ENCODE measurements at regions not wholly inside any gene's neighbourhood (a gene's known extent, or its start where the extent isn't known, plus 50 kb on each side); places are given as distances from the start of the nearest gene placed in this dataset.

- DNase-seq (ENCODE audit: low spot score) = no peak
- FAIRE-seq = no peak
Measured at GRCh38 chr7:42395607-42396006, 158.6 kb upstream of the GLI3 start.

DNA sequence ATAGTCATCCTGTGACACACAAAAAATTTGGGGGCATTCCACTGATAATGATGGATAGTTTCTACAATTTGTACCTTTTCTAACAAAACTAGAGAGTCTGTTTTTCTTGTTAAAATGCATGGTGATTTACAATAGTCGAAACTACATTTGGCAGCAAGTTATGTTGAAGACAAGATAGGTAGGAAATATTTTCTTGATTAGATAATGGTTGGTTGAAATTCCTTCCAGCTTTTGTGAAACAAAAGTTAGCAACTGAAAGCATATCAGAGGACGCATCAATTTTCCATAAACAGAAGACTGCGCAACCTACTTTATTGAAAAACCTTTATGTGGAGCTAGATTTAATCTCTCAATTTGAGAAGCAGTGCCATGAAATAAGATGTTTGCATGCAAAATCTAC lies 155.8 kb upstream of the GLI3 start:
- DNase-seq (ENCODE audit: low spot score) (no peak), FAIRE-seq (no peak)

DNA sequence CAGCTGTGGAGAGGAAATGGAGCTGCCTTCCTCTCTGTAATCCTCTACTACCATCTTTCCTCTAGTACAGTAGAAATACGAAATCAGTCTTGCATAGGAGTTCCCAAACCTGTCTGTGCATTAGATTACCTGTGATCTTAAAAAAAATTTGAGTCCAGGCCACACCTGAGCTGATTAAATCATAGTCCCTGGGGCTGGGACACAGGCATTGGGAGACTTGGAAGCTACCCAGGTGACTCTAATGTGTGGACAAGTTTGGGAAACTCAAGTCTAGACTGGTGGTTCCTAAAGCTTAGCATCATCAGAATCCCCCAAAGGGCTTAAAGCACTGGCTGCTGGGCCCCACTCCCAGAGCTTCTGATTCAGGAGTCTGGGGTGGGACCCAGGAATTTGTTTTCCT lies 152.7 kb upstream of the GLI3 start:
- DNase-seq (ENCODE audit: low spot score) (no peak), FAIRE-seq (no peak)

- DNase-seq (ENCODE audit: low spot score) (no peak), FAIRE-seq (no peak)
Measured at GRCh38 chr7:42385912-42386311, 148.9 kb upstream of the GLI3 start.

DNA sequence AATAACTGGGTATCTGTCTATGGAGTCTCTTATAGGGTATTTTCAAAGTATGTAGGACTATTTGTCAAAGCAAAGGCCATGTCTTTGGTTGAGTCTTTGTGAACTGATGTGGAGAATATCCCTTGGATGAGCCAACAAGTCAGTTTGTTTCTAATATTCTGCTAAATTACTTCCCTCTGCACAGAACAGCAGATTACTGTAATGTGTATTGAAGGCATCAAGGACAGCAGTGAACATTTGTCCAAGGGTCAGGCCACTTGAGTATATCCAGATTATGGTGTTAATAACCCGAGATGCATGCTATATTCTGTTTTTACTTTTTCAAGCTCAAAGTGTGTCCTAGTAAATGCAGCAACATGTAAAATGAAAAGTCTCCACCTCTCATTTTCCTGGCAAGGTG lies 144.2 kb upstream of the GLI3 start:
- no peak for DNase-seq (ENCODE audit: low spot score)
- FAIRE-seq = no peak

DNA sequence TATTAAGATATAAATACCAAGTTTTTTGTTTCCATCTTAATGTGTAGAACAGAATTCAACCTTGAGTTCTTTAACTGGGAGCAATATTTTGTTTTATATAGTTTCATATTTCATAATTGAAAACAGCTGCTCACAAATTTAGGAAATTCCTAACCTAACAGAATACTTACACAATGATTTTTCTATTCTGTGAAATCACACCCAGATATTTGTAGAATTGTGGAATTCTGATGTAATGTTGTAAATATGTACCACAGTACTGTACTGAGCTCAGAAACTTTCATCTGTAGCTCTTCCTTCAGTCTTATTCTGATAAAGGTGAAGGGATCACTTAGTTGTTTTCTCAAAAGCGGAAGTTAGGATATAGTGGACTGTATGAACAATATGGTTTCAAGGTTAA lies 143.4 kb upstream of the GLI3 start:
- FAIRE-seq (no peak), DNase-seq (ENCODE audit: low spot score) (no peak)

- no peak for FAIRE-seq
- DNase-seq (ENCODE audit: low spot score) = no peak
Measured at GRCh38 chr7:42378149-42378548, 141.1 kb upstream of the GLI3 start.

DNA sequence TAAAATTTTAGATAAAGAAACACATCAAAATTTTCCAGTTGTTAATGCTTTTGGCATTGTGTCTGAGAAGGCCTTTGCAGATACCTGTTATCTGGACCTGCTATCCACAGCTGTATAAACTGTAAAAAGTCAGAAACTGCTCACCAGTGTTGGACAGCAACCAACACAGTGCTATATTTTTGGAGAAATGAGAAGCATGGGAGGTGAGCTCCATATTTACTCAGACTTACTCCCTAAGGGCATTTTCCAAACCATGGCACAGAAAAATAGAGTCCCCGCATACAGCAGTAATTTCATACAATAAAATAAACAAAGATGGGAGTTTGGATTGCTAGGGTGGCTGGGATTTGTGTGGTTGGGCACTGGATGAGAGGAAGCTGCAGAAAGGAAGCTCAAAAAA lies 136.3 kb upstream of the GLI3 start:
- FAIRE-seq = no peak
- DNase-seq (ENCODE audit: low spot score) = no peak

DNA sequence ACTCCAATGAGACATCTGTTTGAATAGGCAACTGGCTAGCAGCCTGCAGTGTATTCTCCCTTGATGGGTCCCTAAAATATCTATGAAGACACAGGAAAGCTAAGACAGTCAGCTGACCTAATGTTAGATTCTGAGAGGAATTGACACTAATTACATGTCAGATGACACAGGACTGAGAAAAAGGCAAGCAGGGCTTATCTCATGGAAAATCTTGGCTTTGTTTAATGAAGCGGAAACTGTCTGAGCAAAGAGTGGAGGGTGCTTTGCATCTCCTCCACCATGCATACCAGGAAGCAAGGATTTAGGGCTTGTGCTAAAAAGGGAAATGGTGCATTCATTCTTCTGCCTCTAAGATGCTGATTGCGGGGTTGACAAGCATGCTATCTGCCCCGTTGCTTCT lies 135.5 kb upstream of the GLI3 start:
- DNase-seq (ENCODE audit: low spot score) = no peak
- no peak for FAIRE-seq

DNA sequence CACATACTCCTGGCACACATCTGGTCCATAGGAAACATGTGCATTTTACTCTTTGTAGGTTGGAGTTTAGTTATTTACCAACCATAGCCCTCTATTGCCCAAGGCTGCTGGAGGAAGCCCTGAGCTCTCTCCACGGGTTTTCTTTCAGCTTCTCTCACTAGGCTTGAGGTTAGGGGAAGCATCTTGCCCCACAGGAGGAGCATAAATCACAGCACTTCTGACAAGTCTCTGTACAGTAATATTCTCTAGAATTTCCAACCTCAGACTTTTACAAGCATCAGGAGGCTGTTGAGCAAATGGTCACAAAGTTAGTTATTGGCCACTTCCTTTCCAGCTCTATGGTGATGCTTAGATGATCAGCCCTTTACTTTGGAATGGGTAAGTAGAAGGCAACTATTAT lies 122.9 kb upstream of the GLI3 start:
- FAIRE-seq (no peak), DNase-seq (ENCODE audit: low spot score) (no peak)

- FAIRE-seq (no peak), DNase-seq (ENCODE audit: low spot score) (no peak)
Measured at GRCh38 chr7:42351316-42351935, 114.4 kb upstream of the GLI3 start.

GRCh38 chr7:42350801-42351200 lies 113.8 kb upstream of the GLI3 start:
- no peak for FAIRE-seq
- no peak for DNase-seq (ENCODE audit: low spot score)

DNA sequence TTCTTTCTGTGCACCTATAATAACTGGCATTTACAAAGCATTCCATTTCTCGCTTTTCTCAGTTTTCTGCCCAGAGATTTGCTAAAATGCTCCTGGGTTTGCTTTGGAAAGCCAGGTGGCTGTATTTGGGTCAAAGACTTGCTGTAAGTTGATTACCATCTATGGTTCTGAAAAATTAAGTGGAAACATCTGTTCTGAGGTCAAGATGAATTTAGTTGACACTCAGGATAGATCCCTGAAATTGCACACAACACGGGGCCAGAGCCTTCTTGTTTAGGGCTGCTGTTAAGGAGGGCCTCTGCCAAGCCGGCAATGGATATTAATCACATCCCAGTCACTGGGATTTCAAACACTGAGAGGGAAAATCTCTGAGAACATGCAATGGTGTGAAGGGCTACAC lies 111.6 kb upstream of the GLI3 start:
- no peak for FAIRE-seq

DNA sequence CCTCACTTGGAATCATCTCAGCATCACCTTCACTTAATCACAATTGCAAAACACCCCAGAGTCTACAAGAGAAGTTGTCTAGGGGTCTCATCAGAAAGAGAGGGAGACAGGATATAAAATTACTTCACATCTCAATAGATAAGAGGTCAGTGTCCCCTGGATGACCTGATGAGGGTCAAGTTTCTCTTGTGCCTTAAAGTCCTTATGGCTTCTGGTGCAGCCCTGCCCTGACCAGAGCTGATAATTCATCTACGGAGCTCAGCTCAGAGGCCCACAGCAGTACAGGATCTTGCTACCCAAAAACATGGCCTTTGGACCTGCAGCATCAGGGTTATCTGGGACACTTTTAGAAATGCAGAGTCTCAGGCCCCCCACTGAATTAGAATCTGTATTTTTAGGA lies 111.1 kb upstream of the GLI3 start:
- FAIRE-seq = no peak
- DNase-seq (ENCODE audit: low spot score) = no peak

More for the DNA sequence above, 111.6 kb upstream of the GLI3 start:
- no peak for DNase-seq (ENCODE audit: low spot score)

DNA sequence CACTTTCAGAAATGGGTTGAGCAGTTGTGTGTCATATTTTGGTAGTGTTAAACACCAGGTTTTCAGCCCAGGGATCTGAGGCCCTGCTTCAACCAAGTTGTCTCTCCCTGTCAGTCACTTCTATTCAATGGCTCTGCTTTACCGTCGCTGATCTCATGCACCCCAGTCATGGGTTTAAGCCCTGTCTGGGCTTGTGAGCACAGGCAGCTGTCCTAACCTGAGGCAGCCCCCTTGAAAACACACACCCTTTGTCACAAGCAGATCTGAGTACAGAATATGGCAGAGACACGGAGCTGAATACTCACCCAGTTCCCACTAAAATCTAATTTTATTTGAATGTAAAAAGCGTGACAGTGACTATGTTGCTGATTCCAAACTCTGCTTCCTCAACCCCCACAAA lies 110.6 kb upstream of the GLI3 start:
- FAIRE-seq (no peak), DNase-seq (ENCODE audit: low spot score) (no peak)

GRCh38 chr7:42345478-42346299 lies 108.7 kb upstream of the GLI3 start:
- FAIRE-seq (no peak), DNase-seq (ENCODE audit: low spot score) (no peak)

- DNase-seq (ENCODE audit: low spot score) (no peak), FAIRE-seq (no peak)
Measured at GRCh38 chr7:42344198-42344755, 107.3 kb upstream of the GLI3 start.

DNA sequence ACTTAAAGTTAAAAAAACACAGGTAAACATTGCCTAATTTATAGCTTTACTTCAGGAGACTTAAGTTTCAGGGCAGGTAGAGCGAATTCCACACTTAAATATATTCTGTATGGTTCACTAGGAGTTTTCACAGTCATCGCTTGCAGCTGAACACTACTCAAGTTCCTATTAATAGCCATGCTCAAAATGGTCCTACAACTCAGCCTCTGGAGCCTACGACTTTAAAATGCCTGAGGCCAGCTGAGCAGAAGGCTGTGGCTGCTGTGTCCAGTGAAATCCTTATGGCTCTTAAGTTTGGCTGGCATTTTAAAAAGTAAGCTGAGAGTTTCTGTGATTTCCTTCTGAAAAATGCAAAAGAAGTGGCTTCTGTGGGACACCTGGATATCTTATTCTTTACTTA lies 105.4 kb upstream of the GLI3 start:
- DNase-seq (ENCODE audit: low spot score) (no peak), FAIRE-seq (no peak)

- FAIRE-seq = no peak
- DNase-seq (ENCODE audit: low spot score) = no peak
Measured at GRCh38 chr7:42340436-42340835, 103.4 kb upstream of the GLI3 start.

DNA sequence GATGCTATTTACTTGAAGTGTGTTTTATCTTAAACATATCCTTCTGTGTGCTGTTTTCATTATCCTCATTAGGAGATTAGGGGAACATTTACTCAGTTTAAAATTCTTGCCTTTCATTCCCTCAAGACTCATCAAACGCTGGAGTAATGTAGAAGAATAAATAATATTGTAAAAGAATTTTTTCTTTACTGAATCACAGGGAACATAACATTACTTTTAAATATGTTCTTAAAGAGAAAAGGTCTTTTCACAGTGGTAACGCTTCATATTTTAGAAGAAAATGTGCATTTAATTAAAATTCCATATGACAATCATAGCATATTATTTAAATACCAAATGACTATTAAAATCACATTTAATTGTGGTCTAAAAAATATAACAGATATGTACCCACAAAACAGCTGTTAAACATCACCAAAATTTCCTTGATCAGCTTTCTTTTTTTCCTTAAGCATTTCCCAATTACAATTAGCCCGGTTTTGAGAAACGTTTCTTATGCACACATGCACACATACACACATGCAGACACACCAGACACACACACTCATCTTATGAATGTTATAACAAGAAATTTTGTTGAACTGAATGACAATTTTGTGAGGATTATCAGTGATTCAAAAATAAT lies 102.0 kb upstream of the GLI3 start:
- FAIRE-seq (no peak), DNase-seq (ENCODE audit: low spot score) (no peak)

DNA sequence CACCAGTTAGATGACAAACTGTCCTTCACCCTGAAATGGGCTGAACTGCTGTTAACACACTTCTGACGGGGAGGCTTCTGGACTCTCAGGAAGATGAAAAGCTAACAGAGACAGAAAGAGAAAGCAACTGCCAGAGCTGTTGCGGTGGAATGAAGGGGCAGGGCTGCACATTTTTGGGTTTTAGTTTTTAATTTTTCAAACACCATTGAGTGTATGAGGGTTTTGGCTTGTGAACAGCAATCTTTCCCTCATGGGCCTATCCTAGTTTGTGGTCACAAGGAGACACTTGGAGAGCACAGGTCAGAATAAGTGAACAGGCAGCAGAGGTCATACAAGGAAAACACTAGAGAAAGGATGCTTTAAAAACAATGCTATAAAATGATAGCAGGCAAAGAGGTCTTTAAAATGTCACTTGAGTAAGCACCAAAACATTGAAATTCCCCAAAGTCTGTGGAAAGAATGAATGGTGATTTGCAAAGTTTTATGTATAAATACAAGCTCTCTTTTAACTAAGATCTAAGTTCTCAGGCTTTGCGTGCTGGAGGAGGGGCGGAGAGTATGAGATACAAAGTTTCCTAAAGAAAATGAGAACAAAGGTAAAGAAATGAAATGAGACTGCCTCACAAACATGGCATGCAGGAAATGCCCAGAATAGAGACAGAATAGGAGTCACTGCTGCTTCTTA lies 101.4 kb upstream of the GLI3 start:
- FAIRE-seq = no peak
- DNase-seq (ENCODE audit: low spot score) = no peak

All from RCC 7860 (cell line).